ENCODE measurements at regions not wholly inside any gene's neighbourhood (a gene's known extent, or its start where the extent isn't known, plus 50 kb on each side); places are given as distances from the start of the nearest gene placed in this dataset.

DNA sequence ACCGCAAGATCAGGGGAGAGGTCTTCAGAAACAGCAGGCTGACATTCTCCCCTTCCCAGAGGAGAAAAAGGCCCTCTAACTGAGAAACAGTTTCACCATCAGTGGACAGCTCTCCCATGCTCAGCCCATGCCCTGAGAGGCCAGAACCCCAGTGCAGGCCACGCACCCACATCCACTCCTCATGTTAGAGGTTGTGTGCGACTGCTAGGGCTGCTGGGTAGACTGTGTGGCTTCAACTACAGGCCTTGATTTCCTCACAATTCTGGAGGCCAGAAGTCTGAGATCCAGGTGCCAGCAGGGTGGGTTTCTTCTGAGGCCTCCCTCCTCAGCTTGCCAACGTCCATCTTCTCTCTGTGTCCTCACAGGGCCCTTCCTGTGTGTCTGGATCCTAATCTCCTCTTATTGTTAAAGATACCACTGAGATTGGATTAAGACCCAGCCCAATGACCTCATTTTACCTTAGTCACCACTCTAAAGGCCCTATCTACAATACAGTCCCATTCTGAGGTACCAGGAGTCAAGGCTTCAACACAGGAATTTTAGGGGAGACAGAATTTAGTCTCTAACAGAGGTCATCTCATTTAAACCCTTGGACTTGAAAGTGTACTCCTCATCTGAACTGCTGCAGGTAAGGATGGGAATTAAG is 67.7 kb upstream of the CD93 start:
- no peak for DNase-seq

DNA sequence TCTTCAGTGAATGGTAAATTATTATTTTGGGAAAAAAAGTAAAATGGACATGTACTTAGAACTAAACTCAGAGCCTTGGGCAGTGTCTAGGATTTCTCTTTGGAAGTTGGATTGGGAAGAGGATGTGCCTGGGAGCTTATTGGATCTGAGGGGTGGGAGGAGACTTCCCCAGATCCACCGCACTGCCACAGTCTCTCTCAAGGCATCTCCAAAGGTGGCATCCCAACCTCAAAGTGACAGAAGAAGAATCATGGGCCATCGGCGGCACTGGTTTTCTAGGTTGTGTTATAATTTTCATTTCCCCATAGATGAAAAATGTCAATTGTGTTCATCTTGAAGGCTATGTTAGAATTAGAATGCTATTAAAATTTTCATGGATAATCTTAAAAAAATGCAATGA is 66.8 kb upstream of the CD93 start:
- no peak for DNase-seq

DNA sequence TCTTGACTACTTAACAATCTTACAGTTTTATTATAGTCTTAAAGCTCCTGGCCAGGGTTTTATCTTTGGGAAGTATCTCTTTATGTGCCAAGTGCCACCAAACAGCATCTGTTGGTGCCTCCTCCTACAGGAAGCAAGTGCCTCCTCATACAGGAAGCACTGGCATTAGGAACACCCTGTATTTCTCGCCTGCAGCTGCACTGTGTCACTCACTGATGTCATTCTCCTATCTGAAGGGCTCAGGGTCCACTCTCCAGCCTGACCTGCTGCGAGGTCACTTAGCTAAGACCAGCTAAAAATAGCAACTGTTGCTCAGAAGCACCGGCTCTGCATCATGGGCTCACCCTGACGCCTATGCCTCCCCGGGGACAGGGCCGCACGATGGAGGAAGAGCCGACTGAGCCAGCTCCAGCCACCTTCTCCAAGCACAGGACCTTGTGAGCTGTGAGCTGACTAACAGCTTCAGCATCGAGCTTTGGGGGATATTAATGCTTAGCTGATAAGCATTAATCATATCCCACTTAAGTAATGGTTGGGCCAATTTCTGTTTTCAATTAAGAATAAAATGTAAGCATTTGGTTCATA is 66.3 kb upstream of the CD93 start:
- peak in 1 of 58 donors; percentile 15 for DNase-seq

DNA sequence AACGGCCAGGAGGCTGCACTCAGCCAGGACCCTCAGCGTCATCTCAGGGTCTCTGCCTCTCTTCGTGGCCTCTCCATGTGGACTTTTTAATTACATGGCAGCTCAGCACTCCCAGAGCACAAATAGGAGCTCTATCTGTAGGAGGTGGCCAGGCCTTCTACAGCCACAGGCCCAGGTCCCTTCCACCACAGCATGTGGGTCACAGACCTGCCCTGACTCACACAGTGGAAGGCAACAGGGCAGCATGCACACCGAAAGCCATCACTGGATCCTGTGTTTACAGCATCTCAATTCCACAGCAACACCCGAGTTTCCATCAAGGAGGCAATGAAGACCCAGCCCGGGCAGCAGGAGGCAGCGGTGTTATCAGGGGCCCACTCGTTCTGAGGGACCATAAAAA is 65.8 kb upstream of the CD93 start:
- DNase-seq: no peak

DNA sequence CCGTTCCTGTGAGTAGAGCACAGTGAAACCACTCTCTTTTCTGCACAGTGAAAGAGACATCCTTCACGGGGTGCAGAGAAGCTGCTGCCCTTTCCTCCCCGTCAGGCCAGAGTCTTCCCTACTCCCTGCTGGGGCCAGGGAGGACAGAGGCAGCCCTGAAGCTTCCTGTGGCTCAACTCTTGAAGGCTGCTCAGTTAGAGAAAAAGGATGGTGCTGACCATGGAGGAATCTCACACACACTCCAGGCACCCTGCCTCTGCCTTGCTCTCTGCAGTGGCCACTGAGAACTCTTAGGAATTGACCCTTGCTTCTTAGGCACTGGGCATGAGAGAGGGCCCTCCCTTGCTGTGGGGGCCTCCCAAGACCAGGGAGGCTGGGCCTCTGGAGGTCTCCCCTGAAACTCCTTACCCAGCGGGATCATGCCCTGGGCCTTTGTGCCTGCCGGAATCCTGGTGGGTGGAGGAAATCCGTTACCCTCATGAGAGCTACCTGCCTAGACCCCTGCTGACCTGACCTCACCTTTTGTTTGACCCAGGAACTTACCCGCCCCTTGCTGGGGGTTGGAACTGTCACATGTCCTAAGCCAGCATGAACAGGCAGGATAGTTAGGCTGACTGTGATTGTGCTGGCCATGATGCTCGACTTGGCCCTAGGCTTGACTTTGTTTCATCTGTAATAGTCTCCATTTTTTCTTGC is 65.0 kb upstream of the CD93 start:
- DNase-seq: no peak

DNA sequence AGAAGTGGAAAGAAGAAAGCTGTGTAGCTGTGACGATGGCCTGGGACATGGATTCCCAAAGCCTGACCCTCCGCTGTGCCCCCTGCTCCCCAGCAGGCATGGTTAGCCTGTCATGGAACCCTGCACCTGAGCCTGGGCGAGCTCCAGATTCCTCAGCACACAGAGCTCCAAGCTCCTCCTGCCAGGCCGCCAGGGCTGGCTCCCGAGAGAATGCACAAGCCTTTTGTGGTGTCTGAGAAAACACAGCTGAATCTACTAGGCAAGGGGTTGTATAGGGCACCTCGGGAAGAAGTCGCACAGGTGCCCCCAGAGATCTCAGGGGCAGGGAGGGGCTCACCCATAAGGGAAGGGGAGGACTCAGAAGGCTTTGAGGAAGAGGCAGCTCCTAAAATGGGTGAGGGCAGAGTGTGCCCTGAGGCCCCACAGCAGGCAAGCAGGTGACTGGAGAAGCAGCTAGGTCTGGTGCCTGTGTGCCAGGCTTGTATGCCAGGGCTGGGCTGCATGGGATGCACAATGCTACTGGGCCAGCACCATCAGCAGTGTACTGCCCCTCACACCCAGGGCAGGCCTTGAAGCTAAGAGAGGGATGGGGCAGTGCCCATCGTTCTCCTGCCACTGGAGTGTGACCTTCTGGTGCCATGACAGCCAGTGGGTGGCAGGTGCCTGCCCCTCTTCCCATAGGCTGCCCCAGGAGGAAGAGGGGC is 64.3 kb upstream of the CD93 start:
- DNase-seq: no peak

DNA sequence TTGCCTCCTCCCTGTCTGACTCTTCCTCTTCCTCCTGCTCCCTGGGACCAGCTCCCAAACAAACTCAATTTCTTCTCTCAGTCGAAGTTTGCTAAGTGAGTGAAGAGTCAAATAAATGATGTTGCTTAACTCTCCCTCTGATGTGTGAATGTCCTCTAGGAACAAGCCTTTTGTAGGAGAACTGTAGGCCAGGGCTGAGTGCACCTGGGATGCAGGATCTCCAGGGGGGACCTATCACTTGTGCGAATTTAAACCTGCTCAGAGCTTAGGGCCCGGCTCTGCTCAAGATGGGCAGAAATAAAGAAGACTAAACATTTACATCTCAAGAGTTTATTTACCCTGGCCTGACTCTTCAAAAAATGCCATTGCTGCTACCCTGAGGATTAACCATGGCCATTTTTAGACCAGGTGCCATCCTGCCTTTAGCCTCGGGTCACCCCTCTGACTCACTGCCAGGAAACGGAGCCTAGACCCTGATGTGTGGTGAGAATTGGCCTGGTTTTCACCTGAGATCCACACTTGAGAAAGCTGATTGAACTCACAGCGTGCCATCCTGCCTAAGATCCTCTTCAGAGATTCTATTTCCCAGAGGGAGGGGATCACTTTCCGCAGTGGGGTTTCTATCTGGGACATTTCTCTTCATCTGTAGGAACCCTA is 63.6 kb upstream of the CD93 start:
- no peak for DNase-seq

DNA sequence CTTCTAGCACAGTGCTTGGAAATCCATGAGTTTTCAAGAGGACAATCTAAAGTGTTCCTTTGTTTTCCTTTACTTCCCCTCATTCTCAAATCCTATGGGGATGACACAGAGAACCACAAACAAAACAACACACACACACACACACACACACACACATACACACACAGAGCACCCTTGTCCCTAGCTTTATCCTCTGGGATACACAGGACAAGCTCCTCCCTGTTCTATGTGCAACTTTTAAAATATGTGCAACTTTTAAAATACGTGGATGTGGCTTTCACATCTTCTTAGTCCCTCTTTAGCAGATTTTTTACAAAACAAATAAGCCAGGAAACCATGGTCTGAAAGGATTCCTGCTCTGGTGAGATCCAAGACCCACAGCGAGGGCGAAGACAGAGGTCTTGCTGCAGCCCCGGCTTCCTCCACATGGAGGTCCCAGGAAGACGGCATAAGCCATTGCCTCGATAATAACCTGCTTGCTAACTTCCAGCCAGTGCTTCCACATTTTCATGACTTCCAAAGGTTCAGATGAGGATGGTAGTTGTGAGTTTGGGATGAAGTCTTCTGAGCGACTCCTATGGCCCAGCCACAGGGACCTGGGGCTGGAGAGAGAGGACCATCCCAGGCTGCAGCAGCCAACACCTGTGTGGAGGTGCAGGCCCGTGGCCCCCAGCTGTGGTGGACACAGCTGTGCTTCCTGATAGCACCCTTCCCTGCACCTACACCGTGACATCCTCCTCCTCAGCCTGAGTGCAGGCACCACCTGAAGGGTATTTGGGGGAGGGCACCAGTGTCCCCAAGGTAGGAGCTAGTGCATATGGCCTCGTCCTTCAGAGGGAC is 62.8 kb upstream of the CD93 start:
- DNase-seq: no peak

DNA sequence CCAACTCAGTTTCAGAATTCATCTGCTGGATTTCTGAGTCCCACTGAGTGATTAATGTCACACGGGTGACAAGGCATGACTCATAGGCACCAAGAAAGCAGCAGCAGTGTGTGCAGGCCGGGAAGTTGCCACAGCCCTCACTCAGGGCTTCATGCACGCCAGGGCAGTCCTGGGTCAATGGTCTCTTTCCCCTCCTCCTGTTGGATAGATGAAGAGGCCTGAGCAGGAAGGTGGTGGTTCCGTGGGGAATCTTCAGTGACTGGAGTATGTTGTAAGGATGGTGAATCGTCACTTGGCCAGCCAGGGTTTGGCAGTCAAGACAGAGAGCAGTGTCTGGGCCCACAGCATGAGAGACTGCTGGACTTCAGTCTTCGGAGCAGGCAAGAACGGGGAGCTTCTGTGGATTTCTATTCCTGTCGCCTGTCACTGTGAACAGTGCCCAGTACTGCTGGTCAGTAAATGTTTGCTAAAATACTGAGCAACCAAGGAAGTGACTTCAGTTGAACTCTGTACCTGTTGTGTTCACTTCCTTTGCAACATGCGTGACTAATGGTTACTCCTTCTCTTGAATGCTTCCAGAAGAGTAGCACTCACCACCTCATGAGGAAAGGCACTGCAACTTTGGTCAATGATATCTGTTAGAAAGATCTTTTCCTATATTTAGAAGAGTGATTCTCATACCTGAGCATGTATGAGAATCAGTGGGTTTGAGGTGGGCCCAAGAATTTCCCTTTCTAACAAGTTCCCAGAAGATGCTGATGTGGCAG is 62.0 kb upstream of the CD93 start:
- DNase-seq: peak in 1 of 58 donors; percentile 36

DNA sequence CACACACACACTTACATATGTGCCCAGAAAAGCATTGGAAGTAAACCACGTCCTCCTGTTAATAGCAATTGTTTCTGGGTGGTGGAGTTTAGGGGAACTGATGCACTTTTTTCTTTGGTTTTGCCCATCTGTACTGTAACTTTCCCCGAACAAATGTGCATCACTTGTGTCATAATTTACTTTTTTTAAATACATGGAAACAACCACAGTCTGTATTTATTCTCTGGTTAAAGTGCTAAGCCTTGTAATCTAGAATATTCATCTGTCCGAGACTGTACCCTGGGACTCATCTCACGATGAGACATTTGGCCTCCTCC is 61.5 kb upstream of the CD93 start:
- no peak for DNase-seq

DNA sequence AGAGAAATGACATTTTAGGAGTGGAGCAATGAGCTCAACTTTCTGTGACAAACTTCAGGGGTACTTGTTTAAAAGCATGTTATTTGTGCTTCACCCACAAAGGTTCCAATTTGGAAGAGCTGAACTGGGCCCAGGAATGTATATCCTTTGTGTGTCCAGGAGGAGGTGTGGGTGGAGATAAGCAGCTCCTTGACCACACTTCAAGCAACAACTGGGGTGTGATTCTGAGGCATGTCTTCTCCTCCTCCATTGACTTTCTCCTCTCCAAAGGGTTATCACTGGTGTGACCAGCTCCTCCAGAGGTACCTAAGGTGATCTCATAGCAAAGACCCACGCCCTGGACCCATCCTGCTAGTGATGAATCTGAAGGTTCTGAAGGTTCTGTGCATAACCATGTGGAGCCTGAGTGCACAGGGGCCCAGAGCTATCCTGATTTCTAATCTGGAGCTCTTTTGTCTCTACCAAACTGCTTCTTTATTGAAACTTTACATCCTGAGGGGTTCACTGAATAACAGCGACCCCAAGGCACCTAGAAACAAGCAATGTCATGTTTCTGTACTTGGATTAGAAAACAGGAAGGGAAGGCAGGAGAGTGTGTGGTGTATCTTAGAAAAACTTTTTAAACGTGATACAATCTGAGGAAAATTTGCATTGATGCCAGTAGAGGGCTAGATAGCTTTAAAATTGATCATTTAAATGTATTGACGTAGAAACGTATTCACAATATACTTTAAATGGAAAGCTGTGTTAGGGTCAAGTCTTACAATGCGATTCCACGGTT is 60.9 kb upstream of the CD93 start:
- DNase-seq: no peak

DNA sequence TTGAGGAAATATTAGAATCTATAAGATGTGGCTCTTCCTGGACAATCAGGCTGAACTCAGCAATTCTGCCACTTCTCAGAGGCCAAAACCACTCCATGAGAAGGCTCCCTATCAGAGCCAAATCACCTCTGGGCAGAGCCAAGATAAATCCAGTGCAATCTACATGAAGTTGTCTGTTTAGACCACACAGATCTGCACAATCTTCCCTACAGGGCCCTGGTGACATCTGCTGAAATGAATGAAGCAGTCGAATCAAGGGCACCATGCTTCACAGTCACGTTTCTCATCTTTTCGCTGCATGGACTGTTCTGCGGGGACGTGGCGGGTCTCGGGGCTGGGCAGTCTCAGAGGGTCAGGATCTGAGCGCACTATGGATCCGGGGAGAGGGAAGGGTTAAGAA is 60.1 kb upstream of the CD93 start:
- no peak for DNase-seq

DNA sequence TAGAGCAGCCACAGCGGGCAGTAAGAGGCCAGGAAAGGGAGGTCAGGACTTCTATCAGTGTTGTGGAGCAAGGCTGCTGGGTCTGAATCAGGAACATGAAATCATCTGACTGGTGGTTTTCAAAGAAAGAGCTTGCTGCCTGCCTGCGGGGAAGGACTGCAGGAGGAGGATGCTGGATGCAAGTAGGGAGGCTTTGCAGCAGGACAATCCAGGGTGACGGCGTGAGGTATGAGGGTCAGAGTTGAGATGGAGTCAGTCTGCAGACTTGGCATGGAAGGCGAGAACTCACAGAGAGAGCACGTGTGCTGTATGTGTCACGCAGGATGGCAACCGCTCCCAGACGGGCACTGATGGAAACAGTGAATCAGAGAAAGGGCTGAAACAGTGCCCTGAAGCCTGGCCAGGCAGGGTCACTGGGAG is 59.2 kb upstream of the CD93 start:
- peak in 2 of 58 donors; percentile 17 to 45 for DNase-seq

DNA sequence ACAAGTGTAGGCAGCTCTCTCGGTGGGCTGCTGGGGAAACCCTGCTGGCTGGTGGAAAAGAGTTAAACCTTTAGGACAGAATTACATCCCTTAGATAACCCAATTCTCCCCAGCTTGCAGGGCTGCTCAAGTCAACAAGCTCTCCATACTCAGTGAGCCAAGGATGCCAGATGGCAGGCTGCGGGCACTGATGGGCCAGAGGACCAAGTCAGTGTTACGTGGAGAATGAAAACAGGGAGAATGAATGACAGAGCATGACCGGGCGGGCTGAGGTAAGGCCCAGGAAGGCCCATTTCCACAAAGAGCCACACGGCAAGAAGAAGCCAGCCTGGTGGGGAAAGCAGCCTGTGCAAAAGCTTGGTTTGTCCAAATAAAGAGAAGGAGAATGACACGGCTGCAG is 58.7 kb upstream of the CD93 start:
- DNase-seq: no peak

DNA sequence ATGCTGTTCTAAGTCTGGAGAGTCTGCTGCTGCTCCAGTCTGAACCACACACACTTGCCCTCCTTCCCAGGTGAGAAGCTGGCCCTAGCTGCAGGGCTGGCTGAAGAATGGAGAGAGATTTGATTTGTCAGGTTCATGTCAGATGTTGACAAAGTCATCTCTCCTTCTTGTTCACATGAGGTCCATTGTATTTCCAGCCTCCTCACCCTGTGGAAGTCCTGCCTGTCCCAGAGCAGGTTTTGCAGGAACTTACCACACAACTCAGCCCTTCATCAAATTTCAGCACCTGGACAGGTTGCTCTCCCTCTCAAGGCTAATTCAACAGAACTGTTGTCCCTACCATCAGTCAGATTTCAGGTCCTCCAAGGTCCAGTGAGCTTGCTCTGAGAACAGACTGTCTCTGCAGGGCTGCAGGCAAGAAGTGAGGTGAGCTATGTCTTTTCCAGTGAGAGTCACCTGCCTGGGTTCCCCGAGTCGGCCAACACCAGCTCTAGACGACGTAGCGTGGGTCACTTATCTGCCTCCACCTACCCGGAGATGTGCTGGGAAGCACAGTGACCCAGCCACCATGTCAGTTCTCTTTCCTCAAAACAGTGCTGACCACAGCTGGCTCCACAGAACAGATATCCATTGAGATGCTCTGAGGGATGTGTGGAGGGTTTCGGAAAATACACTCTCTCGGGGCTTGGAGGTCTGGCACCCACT is 58.0 kb upstream of the CD93 start:
- no peak for DNase-seq

DNA sequence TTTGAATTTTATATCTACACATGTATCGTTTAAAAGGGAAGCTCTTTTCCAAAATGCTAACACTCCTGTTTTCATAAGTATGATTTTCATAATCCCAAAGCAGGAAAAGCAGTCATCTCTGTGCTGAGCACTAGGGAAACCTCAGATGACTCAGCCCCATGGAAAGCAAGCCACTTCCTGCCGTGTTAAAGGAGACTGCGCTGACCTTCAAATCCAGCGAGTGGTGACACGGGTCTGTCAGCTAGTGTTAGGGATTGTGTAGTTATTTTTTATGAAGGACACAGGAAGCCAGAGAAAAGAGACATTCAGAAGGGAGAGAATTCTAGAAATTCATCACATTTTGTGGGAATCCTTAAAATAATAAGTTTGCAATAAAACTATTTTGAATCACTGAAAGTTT is 57.0 kb upstream of the CD93 start:
- peak in 2 of 58 donors; percentile 13 to 16 for DNase-seq

DNA sequence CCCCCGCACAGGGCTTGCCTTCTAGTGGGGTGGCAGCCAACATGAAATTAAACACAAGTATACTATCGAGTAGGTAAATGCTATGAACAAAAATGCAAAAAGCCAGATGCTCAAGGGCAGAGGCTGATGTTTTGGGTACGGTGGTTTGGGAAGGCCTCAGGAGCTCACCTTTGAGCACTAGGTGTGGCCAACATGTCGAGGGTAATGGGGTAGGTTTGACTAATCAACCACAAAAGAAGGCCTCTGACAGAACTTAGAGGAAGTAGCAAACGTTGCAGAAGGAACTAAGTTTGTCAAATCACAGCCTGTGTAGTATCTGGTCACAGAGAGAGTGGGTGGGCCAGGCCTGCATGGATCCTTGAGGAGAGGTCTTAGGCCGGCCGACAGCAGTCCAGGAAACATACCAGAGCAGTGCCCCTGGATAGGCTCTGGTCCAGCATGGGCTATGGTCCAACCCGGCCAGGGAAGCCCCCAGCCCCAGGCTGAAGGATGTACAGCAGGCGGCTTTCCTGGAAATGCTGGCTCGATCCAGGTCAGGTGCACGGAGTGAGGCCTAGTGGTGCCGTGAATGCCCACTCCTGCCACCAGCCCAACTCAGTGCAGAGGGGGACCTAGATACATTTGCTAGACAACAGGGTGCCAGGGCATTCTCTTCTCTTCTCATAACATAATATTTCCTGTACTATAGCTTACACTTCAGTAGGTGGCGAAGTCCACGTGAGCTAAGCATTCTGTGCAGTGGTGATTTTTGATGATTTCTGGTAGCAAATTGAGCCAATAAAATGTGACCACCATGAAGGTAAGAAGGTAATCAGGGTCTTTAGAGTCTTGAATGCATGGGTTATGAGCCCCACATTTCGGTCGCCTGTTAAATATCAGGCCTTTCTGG is 56.3 kb upstream of the CD93 start:
- no peak for DNase-seq

Measured in anterior cingulate cortex (tissue), 58 donors.